Breast epithelium (tissue), 3 donors: ENCODE measurements at regions not wholly inside any gene's neighbourhood (a gene's known extent, or its start where the extent isn't known, plus 50 kb on each side); places are given as distances from the start of the nearest gene placed in this dataset.

Source experiments
- CTCF ChIP-seq, 3 donors: fragments of 450-650 bp; IDR thresholded peaks; one replicate each; pipeline ENCODE4 v1.5.1; 2016 to 2017; ENCODE audit warnings: antibody characterized with exemption in 3 of 3, mild to moderate bottlenecking in 3 of 3, moderate library complexity in 3 of 3
- POLR2A ChIP-seq: fragments of 450-650 bp; IDR thresholded peaks from one replicate; pipeline ENCODE4 v1.6.1; 2016; ENCODE audit warnings: antibody characterized with exemption, mild to moderate bottlenecking, moderate library complexity

- no peak for TF ChIP-seq POLR2A
- no peak for TF ChIP-seq CTCF (IDR thresholded peaks at IDR 0.05)
Measured at GRCh38 chr2:166764216-166764615, 124.1 kb upstream of the XIRP2 start.
